ENCODE measurements at regions not wholly inside any gene's neighbourhood (a gene's known extent, or its start where the extent isn't known, plus 50 kb on each side); places are given as distances from the start of the nearest gene placed in this dataset.
"Not testable (repeated sequence)": the region's sequence is repeated elsewhere in the genome, so short reads cannot be mapped to it uniquely, and the experiment has no call there.

DNA sequence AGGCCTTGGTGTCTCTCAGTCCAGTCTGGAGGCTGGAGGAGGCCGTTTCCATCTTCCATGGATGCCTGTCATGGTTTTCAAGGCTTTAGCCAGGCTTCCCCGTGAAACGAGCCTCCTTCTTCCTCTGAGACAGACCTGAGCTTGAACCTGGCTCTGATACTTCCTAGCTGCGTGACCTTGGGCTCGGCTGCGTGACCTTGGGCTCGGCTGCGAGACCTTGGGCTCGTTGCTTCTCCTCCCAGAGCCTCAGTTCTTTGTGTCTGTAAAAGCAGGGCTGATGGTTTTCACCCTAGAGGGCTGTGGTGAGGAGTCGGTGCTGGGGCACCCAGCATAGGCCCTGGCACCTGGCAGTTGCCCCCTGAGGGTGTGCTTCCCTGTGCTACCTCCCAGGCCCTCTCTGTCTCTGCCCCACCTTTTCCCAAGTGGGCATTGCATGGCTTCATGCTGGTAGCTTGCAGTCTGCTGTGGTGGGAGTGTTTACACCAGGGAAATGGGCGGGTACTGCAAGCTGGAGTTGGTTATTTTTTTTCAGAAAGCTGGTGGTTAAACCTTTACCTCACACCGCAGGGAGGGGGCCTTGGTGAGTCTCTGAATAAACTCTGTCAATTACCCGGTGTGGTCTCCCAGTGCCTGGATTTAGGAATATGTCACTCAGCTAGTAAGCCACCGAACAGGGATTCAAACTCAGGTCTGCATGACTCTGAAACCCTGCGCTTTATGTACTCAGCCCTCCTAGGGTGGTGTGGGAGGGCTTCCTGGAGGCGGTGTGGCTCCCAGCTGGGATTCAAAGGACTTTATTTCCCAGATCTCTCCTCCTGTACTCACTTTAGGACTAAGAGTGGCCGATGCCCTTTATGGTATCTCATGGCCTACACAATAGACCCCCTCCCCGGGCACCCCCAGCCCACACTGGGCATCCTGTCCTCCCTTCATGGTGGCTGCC is 129.0 kb upstream of the CIBAR2 start:
- no peak for DNase-seq

DNA sequence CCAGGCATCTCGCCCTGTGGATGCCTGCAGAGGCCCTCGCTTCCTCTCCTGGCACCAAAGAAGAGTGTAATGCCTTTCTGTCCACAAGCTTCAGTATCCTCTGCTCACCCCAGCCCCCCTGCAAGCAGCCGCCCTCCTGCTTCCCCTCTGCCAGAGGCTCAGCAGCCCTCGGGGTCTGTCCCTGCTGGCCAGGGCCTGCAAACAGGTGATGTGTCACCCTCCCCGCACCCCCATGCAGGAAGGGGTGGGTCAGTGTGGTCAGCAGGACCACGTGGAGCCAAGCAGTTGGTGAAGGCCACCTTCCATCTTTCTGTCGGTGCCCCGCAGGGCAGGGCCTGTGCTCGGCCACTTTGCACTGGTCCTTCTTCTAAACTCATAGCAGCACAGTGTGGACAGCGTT is 129.9 kb upstream of the CIBAR2 start:
- no peak for DNase-seq

DNA sequence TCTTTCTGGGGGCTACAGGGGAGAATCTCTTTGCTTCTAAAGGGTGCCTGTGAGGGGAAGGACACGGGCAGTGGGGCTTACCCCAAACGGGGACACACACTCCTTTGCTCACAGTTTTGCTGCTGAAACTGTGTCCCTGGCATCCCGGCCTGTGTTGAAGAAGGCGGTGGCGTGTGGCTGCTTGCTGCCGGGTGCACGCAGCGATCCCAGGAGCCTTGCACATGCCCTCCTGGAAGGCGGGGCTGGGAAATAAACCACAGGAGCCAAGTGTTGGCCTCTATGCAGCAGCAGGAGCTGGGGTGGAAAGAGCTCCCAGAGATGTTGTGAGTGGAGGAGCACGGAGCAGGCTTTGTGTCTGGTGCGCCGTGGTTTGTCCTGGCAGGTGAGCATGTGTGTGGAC is 131.0 kb upstream of the CIBAR2 start:
- DNase-seq, result no peak

DNA sequence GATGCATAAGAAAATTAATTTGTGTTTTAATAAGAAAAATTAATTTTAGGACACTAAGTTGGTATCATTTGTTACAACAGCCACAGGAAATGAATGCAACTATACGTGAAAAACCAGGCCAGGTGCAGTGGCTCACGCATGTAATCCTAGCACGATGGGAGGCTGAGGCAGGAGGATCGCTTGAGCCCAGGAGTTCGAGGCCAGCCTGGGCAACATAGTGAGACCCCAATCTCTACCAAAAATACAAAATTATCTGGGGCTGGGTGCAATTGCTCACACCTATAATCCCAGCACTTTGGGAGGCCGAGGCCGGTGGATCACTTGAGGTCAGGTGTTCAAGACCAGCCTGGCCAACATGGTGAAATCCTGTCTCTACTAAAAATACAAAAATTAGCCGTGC is 132.2 kb upstream of the CIBAR2 start:
- DNase-seq, result not testable (repeated sequence)

DNA sequence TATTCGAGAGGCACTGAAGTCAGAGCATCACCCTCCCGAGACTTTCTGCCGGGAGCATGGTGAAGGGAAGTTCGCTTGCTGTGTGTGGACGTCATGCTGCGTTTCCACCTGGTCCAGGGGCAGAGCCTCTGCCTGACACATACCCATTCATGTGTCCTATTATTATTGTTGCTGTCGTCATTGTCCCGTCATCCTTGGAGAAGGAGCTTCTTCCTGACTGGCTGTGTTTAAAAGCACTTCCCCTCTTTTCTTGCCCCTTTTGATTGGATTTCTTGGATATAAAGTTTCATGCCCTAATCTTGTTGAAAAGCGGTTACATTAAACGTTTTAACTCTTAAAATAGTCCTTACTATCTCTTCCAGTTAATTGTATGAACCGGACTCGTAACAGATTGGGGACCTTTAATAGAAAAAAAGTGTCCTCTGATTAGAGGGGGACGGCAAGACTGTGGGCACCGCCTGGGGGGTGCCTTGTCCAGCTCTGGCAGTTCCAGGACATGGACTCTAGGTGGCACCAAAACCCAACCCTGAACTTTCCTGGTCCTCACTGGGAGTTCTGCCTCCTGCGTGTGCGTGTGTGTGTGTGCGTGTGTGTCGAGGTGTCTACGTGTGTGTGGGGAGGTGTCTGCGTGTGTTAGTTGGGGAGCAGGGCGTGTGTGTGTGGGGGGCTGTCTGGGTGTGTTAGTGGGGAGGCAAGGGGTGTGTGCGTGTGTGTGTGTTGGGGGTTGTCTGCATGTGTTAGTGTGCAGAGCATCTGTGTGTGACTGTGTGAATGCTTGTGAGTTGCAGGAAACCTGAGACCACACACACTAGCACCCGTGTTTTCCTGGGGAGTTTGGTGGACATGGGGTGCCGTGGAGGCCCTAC is 133.3 kb upstream of the CIBAR2 start:
- DNase-seq, result no peak

DNA sequence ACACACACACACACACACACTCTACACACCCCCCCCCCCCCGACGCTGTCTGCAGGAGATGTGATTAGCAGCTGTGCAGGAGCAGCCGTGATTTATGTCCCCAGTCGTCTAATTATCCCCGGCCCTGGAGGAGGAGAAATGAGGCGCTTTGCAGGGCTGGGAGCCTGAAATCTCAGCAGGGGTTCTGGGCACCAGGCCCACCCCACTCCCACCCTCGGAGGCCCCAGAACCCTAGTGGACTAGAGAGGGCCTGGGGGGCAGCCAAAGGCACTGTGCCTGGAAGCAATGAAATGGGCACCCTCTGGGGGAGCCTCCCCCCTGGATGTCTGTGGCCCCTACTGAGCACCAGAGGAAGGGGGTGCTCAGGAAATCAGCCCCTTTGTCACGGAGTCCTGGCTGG is 134.2 kb upstream of the CIBAR2 start:
- peak; percentile 66 for DNase-seq

DNA sequence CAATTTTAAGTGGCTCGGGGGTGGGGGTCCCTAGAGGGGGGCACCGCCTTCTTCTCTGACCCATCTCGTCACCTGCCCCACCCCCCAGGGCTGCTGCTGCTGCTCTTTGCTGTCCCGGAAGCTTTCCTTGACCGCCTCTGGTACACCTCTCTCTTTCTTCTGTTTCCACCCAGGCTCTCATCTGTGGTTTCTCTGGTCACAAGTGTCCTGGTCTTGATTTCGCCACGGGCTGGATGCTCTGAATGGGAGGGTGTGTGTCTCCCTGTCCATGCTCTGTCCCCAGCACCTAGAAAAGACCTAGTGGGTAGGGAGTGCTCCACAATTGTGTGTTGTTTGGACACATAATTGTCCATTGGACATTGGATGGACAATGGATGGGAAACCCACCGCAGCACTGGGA is 134.7 kb upstream of the CIBAR2 start:
- DNase-seq, result no peak

DNA sequence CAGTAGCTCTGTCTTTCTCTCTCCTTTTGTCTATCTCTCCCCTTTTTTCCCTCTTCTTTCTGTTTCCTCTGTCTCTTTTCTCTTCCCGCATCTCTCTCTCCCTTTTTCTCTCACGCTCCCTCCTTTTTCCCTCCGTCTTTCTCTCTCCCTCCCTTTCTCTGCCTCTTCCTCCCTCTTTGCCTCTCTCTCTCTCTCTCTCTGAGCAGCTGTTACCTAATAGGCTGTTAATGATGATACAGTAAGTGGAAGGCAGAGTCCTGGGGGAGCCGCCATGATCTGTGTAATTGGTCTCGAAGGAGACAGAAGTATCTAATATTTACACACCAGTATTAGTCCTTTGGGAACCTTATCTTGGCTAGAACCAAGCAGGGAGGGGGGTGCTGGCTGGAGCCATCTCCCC is 136.1 kb upstream of the CIBAR2 start:
- DNase-seq, result peak; percentile 38

DNA sequence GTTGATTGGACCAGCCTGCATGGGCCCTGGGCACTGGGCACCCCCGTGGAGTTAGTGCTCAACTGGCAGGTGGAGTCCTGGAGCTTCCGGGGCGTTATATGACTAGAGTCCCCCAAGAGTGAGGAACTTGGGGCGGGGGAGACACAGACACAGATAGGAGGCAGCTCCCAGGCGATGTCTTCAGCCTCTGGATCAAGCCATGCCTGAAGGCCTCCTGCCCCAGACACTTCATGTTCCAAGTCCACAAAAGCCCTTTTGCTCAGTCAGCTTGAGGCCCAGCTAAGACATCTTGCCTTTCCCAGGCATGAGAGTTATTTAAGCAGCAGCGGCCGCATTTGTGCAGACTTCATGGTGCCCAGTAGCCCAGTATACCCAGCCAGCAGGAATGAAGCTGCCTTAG is 136.6 kb upstream of the CIBAR2 start:
- no peak for DNase-seq

DNA sequence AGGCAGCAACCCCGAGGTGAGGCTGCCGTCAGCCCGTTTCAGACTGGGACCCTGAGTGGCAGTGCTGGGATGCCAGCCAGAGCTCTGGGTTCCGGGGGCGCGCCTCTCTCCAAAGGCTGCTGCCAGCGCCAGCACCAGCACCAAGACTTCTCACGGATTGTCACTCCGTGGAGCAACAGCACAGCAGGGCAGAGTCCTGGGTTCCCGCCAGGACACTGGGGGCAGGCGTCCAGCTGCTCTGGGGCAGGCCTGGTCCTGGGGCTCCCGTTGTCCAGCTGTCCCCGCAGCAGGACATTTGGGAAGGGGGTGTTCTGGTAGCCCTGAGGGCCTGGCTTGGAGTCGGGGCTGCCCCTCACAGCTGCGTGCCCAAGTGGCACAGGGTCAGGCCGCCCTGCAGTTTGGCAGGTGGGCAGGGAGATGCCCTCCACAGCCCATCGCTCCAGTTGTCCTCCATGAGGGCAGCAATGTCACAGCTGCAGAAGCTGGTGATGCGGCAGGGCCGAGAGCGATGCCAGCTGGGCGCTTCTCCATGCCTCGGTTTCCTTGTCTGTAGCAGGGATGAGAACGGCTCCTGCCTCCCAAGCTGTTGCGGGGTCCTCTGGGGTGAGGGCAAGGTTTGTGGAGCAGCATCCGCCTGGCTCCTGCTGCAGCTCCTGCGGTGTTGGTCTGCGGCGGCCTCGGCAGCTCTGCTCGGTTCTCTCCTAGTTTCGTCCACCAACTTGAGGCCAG is 137.3 kb upstream of the CIBAR2 start:
- peak; percentile 67 for DNase-seq

DNA sequence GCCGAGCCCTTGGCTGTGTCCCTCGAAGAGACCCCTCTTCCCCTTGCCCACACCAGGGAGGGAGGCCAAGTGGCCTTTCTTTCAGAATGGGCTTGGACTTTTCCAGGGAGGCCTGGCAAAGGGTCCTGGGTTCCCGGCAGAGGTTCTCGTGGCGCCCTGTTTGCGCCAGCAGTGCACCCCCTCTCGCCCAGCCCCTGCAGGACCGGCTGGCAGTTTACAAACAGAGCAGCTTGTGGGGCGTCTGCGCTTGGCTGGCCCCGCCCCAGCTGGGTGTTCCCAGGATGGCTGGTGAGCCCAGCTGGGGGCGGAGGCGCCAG is 137.8 kb upstream of the CIBAR2 start:
- DNase-seq, result peak; percentile 79

DNA sequence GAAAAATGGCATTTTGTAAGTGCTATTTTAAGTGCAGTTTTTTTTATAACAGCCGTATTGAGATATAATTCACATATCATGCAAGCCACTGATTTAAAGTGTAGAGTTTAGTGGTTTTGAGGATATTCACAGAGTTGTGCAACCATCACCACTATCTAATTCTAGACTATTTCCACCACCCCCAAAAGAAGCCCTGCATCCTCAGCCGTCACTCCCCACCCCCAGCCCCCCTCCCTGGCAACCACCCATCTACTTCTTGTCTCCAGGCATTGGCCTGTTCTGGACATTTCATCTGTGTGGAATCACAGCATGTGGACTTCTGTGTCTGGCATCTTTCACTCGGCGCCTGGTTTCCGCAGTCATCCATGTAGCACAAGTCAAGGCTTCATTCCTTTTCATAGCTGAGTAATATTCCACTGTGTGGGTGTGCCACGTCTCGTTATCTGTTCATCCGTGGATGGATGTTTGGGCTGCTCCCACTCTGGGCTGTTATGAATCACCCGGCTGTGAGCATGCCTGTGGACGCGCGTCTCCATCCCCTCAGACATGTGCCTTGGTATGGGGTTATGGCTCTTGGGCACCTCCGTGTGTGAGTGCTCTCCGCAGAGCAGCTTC is 138.4 kb upstream of the CIBAR2 start:
- peak; percentile 79 for DNase-seq

DNA sequence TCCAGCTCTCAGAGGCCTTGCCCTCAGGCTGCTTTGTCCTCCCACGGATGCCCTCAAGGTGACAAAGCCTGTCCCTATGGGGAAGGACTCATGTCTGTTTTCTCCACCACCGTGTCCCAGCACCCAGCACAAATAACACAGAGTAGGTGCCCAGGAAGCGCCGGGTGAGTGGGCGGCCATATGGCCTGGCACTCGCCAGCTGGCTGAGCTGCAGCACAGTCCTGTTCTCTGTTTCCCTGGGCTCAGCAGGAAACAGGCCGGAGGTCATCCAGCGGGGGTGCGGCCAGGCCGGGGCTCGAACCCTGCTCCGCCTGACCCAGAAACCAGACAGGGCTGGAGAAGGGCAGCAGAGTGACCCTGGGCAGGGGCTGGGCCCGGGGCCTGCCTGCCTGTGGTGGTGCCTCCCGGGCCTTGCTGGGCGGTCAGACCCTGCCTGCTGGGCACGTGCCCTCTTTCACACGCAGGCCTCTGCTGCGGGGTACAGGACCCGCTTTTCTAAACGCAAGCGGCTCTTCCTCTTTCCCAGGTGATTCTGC is 139.0 kb upstream of the CIBAR2 start:
- no peak for DNase-seq

DNA sequence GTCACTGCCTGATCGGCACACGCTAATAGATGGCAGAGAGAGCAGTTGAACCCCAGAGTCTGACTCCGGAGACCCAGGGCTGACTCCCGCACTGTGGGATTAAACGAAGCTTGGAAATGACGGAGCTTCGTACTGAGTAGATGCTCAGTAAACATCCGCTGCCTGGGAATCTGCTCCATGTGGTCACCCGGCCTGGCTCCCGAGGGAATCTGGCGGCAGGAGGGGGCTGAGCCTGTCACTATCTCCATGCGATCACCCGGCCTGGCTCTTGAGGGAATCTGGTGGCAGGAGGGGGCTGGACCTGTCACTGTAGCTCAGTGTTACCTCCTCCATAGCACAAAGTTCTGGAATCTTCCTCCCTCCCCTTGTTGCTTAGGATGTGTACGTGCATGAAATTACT is 139.7 kb upstream of the CIBAR2 start:
- no peak for DNase-seq

DNA sequence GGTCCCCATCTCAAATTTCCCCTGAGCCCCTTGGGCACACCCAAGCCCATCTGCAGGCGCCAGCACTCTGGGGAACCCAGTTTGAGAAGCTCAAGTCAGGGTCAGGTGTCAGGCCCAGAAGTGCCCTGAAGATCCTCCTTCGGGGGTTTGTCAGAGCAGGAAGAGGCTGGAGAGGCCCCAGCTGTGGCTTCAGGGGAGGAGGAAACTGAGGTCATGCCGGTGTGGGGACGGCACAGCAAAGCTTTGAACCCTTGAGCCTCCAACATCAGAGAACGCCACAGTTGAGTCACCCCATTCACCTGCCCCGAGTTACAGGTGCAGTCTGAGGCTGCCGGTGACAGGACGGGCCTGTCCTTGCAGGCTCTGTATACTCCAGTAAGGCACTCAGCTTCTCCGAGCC is 140.2 kb upstream of the CIBAR2 start:
- no peak for DNase-seq

DNA sequence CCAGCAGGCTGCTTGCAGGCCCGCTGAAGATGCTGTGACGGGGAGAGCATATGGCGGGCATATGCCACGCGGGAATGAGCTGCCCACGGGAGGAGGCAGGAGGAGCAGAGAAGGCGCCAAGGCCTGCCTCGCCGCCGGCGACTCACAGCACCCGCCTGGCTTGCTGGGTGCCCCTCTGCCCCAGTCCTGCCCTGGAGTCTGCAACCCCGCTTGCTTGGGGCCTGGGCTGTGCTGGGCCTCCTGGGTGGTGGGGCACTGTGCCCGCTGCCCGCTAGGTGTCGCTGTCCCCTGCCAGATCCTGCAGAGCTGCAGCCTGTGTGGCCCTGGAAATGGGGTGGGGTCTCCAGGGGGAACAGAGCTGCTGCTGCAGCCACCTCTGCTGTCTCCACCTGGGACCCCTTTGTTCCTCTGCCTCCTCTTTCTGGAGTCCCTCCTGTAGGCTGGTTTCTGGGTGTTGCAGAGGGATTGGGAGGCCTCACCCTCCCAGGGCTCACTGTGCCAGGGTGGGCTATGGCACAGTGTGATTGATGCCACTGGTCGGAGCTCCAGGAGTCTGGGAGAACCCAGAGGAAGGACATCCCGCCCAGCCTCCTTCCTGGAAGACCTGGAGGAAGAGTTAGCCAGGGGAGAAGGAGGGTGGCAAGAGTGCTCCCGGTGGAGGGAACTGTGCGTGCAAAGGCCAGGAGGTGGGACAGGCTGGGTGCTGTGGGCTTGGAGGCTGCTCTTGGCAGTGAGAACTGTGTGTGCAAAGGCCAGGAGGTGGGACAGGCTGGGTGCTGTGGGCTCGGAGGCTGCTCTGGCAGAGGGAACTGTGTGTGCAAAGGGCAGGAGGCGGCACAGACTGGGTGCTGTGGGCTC is 141.0 kb upstream of the CIBAR2 start:
- DNase-seq, result peak; percentile 72

DNA sequence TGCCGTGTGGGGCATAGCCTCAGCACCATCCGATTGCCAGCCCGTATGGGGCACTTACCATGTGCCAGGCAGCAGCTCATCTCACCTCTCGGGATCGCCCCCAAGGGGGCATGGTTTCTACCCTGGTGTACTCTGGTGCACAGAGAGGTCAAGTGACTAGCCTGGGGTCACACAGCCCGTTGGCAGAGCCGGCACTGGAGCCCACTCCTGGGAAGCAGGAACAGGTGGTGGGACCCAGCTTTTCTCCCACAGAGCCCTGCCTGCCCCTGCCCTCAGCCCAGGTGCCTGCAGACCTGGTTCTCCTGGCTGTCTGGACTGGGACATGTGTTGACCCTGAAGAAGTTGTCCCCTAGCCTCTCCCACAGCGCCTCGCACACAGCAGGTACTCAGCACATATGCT is 141.8 kb upstream of the CIBAR2 start:
- DNase-seq, result no peak

DNA sequence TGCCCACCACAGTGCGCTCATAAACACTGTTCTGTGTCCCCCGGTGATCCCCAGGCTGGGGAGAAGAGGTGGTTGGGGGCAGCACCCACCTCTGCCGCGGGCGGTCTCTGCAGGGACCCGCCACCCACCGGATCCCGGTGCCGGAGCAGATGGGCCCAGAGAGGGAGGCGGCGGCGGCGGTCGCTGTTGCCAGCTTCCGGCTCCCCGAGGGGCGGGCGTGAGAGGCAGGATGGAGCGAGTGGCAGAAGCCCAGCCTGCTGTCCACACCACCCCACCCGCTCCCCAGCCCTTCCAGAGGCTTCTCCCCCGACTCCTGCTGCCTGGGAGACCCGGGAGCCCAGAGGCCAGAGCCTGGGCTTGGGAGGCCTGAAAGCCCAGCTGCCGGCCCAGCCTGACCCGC is 142.6 kb upstream of the CIBAR2 start:
- DNase-seq, result no peak

DNA sequence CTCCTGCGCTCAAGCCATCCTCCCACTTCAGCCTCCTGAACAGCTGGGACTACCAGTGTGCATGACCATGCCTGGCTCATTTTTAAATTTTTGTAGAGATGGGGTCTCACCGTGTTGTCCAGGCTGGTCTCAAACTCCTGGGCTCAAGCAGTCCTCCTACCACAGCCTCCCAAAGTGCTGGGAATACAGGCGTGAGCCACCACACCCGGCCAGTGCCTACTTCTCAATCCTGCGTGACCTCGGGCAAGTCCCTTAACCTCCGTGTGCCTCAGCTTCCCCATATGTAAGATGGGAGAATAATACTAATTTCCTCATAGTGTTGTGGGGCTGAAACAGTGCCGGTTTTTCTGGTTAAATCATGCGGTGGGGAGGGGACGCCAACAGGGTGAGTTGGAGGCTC is 143.5 kb upstream of the CIBAR2 start:
- no peak for DNase-seq

DNA sequence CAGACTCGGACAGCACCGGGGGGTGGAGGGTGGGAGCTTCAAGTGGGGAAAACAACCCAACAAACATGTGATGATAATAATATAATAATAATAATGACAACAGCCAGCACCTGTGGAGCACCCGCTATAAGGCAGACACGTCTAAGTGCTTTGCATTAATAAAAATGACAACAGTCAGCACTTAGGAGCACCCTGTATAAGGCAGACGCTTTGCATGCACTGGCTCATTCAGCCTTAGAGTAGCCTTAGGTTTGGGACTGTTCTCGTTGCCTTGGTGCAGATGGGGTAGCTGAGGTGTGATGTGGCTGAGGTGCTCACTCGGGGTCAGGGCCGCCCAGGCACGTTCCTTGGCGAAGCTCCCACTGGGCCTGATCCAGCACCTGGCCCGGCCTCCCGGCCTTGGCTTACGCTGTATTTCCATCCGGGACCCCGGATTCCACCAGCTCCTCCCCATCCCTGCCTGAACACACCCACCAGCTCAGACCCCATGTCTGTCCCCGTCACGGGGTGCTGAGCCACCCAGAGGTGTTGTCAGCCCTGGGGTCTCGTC is 144.0 kb upstream of the CIBAR2 start:
- DNase-seq, result no peak

DNA sequence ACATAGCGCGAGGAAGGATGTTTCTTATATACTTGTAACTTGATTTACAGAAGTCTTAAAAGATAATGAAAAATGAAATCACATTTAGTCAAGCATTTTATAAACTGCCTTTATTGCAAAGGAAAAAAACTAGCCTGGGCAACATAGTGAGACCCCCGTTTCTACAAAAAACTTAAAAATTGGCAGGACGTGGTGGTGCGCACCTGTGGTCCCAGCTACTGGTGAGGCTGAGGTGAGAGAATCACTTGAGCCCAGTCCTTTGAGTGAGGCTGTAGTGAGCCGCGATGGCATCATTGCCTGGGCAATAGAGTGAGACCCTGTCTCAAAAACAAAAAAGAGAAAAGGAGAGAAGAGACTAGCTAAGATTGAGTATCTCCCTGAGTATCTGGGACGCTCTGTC is 145.2 kb upstream of the CIBAR2 start:
- no peak for DNase-seq

DNA sequence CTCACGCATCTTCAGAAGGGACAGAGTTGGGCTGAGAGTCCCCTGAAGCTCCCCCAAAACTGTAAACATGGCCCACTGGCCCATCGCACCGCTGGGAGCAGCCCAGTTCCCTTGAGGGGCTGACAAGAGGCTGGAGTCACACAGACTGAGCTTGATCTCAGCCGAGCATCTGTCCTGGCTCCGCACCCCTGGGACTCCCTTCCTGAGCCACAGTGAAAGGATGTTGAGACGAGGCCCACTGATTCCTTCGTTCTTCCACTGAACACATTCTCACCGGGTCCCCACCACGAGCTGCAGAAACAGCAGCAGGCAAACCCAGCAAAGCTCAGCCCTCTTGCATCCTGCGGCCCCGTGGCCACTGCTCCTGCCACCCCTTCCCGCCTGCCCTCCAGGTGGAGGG is 145.9 kb upstream of the CIBAR2 start:
- no peak for DNase-seq

Measured in NCI-H1694 treated with DMSO at 0.1 percent for 48 hours (cell line).